ENCODE measurements at regions not wholly inside any gene's neighbourhood (a gene's known extent, or its start where the extent isn't known, plus 50 kb on each side); places are given as distances from the start of the nearest gene placed in this dataset.
"Not testable (repeated sequence)": the region's sequence is repeated elsewhere in the genome, so short reads cannot be mapped to it uniquely, and the experiment has no call there.

GRCh38 chrX:20715176-20715575, 448.5 kb upstream of the RPS6KA3 start:
- DNase-seq (ENCODE audit: low read depth, low spot score): no peak

GRCh38 chrX:20712811-20713210, 446.1 kb upstream of the RPS6KA3 start:
- DNase-seq (ENCODE audit: low read depth, low spot score): no peak

GRCh38 chrX:20711366-20711765, 444.7 kb upstream of the RPS6KA3 start:
- no peak for DNase-seq (ENCODE audit: low read depth, low spot score)

GRCh38 chrX:20693078-20693477, 426.4 kb upstream of the RPS6KA3 start:
- no peak for DNase-seq (ENCODE audit: low read depth, low spot score)

GRCh38 chrX:20686256-20686655, 419.5 kb upstream of the RPS6KA3 start:
- DNase-seq (ENCODE audit: low read depth, low spot score): no peak

- no peak for DNase-seq (ENCODE audit: low read depth, low spot score)
Measured at GRCh38 chrX:20685652-20686051, 418.9 kb upstream of the RPS6KA3 start.

- DNase-seq (ENCODE audit: low read depth, low spot score): no peak
Measured at GRCh38 chrX:20681683-20682082, 415.0 kb upstream of the RPS6KA3 start.

GRCh38 chrX:20680998-20681397, 414.3 kb upstream of the RPS6KA3 start:
- DNase-seq (ENCODE audit: low read depth, low spot score): no peak

- no peak for DNase-seq (ENCODE audit: low read depth, low spot score)
Measured at GRCh38 chrX:20672476-20672875, 405.8 kb upstream of the RPS6KA3 start.

- DNase-seq (ENCODE audit: low read depth, low spot score): not testable (repeated sequence)
Measured at GRCh38 chrX:20671746-20672145, 405.0 kb upstream of the RPS6KA3 start.

GRCh38 chrX:20670611-20671010, 403.9 kb upstream of the RPS6KA3 start:
- DNase-seq (ENCODE audit: low read depth, low spot score): no peak

- DNase-seq (ENCODE audit: low read depth, low spot score): no peak
Measured at GRCh38 chrX:20668550-20668949, 401.8 kb upstream of the RPS6KA3 start.

- DNase-seq (ENCODE audit: low read depth, low spot score): no peak
Measured at GRCh38 chrX:20666331-20666730, 399.6 kb upstream of the RPS6KA3 start.

- DNase-seq (ENCODE audit: low read depth, low spot score): no peak
Measured at GRCh38 chrX:20665481-20665880, 398.8 kb upstream of the RPS6KA3 start.

- no peak for DNase-seq (ENCODE audit: low read depth, low spot score)
Measured at GRCh38 chrX:20664774-20665173, 398.1 kb upstream of the RPS6KA3 start.

- no peak for DNase-seq (ENCODE audit: low read depth, low spot score)
Measured at GRCh38 chrX:20664131-20664530, 397.4 kb upstream of the RPS6KA3 start.

GRCh38 chrX:20663336-20663735, 396.6 kb upstream of the RPS6KA3 start:
- no peak for DNase-seq (ENCODE audit: low read depth, low spot score)

GRCh38 chrX:20656721-20657120, 390.0 kb upstream of the RPS6KA3 start:
- DNase-seq (ENCODE audit: low read depth, low spot score): no peak

GRCh38 chrX:20654596-20655106, 387.9 kb upstream of the RPS6KA3 start:
- no peak for DNase-seq (ENCODE audit: low read depth, low spot score)

- DNase-seq (ENCODE audit: low read depth, low spot score): no peak
Measured at GRCh38 chrX:20653070-20653469, 386.4 kb upstream of the RPS6KA3 start.

GRCh38 chrX:20641954-20642353, 375.2 kb upstream of the RPS6KA3 start:
- no peak for DNase-seq (ENCODE audit: low read depth, low spot score)

- DNase-seq (ENCODE audit: low read depth, low spot score): no peak
Measured at GRCh38 chrX:20639115-20639514, 372.4 kb upstream of the RPS6KA3 start.

- DNase-seq (ENCODE audit: low read depth, low spot score): no peak
Measured at GRCh38 chrX:20637351-20637750, 370.6 kb upstream of the RPS6KA3 start.

- DNase-seq (ENCODE audit: low read depth, low spot score): no peak
Measured at GRCh38 chrX:20633451-20633850, 366.7 kb upstream of the RPS6KA3 start.

All from smooth muscle cell of the brain vasculature (primary cell).